WTC11 (cell line): ENCODE measurements at regions not wholly inside any gene's neighbourhood (a gene's known extent, or its start where the extent isn't known, plus 50 kb on each side); places are given as distances from the start of the nearest gene placed in this dataset.

Source experiments
- ATAC-seq: fragments of 200-7000 bp; cut with Tn5 transposase; 2 replicates; pipeline ENCODE4 v1.10.0; 2021; ENCODE audit warnings: mild to moderate bottlenecking, moderate library complexity
- CTCF ChIA-PET: fragments of 300-600 bp; sonication (Branson Sonifier 250); formaldehyde crosslinking; loops from one replicate; lab custom pipeline; 2021; ENCODE audit warnings: antibody characterized with exemption; lab: Charles Lee
- POLR2A ChIA-PET: fragments of 350-600 bp; sonication (Branson Sonifier 250); formaldehyde crosslinking; loops from one replicate; lab custom pipeline; 2021; ENCODE audit warnings: antibody characterized with exemption; lab: Charles Lee
- DNase-seq: peaks from one replicate; pipeline ENCODE4 v3.0.0; 2021; ENCODE audit warnings: low spot score
- H3K27ac Mint-ChIP-seq: 2 replicates; pipeline ENCODE4 v1.8.0; 2021; ENCODE audit warnings: mixed read lengths
- H3K27me3 Mint-ChIP-seq: 2 replicates; pipeline ENCODE4 v1.8.0; 2021; ENCODE audit warnings: low read depth, mild to moderate bottlenecking, moderate library complexity, mixed read lengths
- H3K36me3 Mint-ChIP-seq: 2 replicates; pipeline ENCODE4 v1.8.0; 2021; ENCODE audit warnings: mixed read lengths
- H3K4me1 Mint-ChIP-seq: 2 replicates; pipeline ENCODE4 v1.8.0; 2022; ENCODE audit warnings: mixed read lengths
- H3K4me3 Mint-ChIP-seq: 2 replicates; pipeline ENCODE4 v1.8.0; 2021; ENCODE audit warnings: mild to moderate bottlenecking, moderate library complexity, mixed read lengths
- H3K9me3 Mint-ChIP-seq: 2 replicates; pipeline ENCODE4 v1.8.0; 2021; ENCODE audit warnings: mixed read lengths
- AFF4 ChIP-seq: sonication (generic); formaldehyde crosslinking; IDR thresholded peaks from 2 replicates; pipeline ENCODE4 v1.8.1; 2023; ENCODE audit warnings: mild to moderate bottlenecking, missing genetic modification reagents, borderline replicate concordance
- ATF1 ChIP-seq: sonication (generic); formaldehyde crosslinking; IDR thresholded peaks from 2 replicates; pipeline ENCODE4 v1.8.1; 2023; ENCODE audit warnings: mild to moderate bottlenecking, moderate library complexity, missing genetic modification reagents
- ATF6 ChIP-seq: sonication (generic); formaldehyde crosslinking; IDR thresholded peaks from 2 replicates; pipeline ENCODE4 v1.8.1; 2023; ENCODE audit warnings: mild to moderate bottlenecking, missing genetic modification reagents
- CREB1 ChIP-seq: sonication (generic); formaldehyde crosslinking; IDR thresholded peaks from 2 replicates; pipeline ENCODE4 v1.8.0; 2023; ENCODE audit warnings: mild to moderate bottlenecking, missing genetic modification reagents
- ELF4 ChIP-seq: sonication (generic); formaldehyde crosslinking; IDR thresholded peaks from 2 replicates; pipeline ENCODE4 v1.8.1; 2022; ENCODE audit warnings: low read depth, mild to moderate bottlenecking, moderate library complexity, missing genetic modification reagents
- ERG ChIP-seq: fragments of 250-450 bp; sonication (Bioruptor Pico); IDR thresholded peaks from 2 replicates; pipeline ENCODE4 v1.8.0; 2021; ENCODE audit warnings: mild to moderate bottlenecking
- HMGXB4 ChIP-seq: sonication (generic); formaldehyde crosslinking; IDR thresholded peaks from 2 replicates; pipeline ENCODE4 v1.8.1; 2023; ENCODE audit warnings: mild to moderate bottlenecking, moderate library complexity, missing genetic modification reagents
- JAZF1 ChIP-seq: fragments of 250-450 bp; sonication (Bioruptor Pico); IDR thresholded peaks from 2 replicates; pipeline ENCODE4 v1.9.0; 2021; ENCODE audit warnings: moderate library complexity, mild to moderate bottlenecking, inconsistent platforms
- MAX ChIP-seq: sonication (generic); formaldehyde crosslinking; IDR thresholded peaks from 2 replicates; pipeline ENCODE4 v1.8.0; 2022; ENCODE audit warnings: mild to moderate bottlenecking, missing genetic modification reagents
- NR1H2 ChIP-seq: sonication (generic); formaldehyde crosslinking; IDR thresholded peaks from 2 replicates; pipeline ENCODE4 v1.9.0; 2021; ENCODE audit warnings: mild to moderate bottlenecking, moderate library complexity, missing genetic modification reagents
- NR2C2 ChIP-seq: sonication (generic); formaldehyde crosslinking; IDR thresholded peaks from 2 replicates; pipeline ENCODE4 v1.8.0; 2022; ENCODE audit warnings: mild to moderate bottlenecking, missing genetic modification reagents
- SMAD4 ChIP-seq: sonication (generic); formaldehyde crosslinking; IDR thresholded peaks from 2 replicates; pipeline ENCODE4 v1.8.0; 2022; ENCODE audit warnings: mild to moderate bottlenecking, missing genetic modification reagents
- ZBTB43 ChIP-seq: sonication (generic); formaldehyde crosslinking; IDR thresholded peaks from 2 replicates; pipeline ENCODE4 v1.8.1; 2023; ENCODE audit warnings: mild to moderate bottlenecking, missing genetic modification reagents
- ZMAT4 ChIP-seq: fragments of 250-450 bp; sonication (Bioruptor Pico); IDR thresholded peaks from 2 replicates; pipeline ENCODE4 v1.9.0; 2021; ENCODE audit warnings: mild to moderate bottlenecking
- ZNF121 ChIP-seq: sonication (generic); formaldehyde crosslinking; IDR thresholded peaks from 2 replicates; pipeline ENCODE4 v1.8.0; 2023; ENCODE audit warnings: missing genetic modification reagents
- ZNF138 ChIP-seq: sonication (generic); formaldehyde crosslinking; conservative IDR thresholded peaks from 2 replicates; pipeline ENCODE4 v1.8.1; 2022; ENCODE audit warnings: mild to moderate bottlenecking, moderate library complexity, missing genetic modification reagents
- ZNF232 ChIP-seq: sonication (generic); formaldehyde crosslinking; IDR thresholded peaks from 2 replicates; pipeline ENCODE4 v1.8.0; 2022; ENCODE audit warnings: mild to moderate bottlenecking, missing genetic modification reagents
- ZNF396 ChIP-seq: fragments of 250-450 bp; sonication (Bioruptor Pico); IDR thresholded peaks from 2 replicates; pipeline ENCODE4 v1.8.0; 2021; ENCODE audit warnings: mild to moderate bottlenecking, moderate library complexity, borderline replicate concordance
- ZNF532 ChIP-seq: fragments of 250-450 bp; sonication (Bioruptor Pico); IDR thresholded peaks from 2 replicates; pipeline ENCODE4 v1.9.0; 2021; ENCODE audit warnings: mild to moderate bottlenecking, borderline replicate concordance

GRCh38 chr15:29590701-29591100 lies 231.6 kb downstream of the TJP1 start (continued):
- TF ChIP-seq ZNF396 (CRISPR knock-in tag) (no peak), ATF6 (CRISPR knock-in tag) (no peak), JAZF1 (no peak), ZMAT4 (no peak), SMAD4 (CRISPR knock-in tag) (no peak), HMGXB4 (CRISPR knock-in tag) (no peak)

GRCh38 chr15:29589975-29590374 lies 232.3 kb downstream of the TJP1 start:
- Mint-ChIP-seq H3K27ac (no peak overlapping the region), H3K27me3 (no peaks in the 10 kb centered on the region), H3K4me3 (no peak overlapping the region), H3K36me3 (no peaks in the 10 kb centered on the region), H3K9me3 (peaks cover 4% of the 10 kb centered on the region; the same call in 1 of the 2 replicates), H3K4me1 (peaks cover 29% of the 10 kb centered on the region)
- CTCF ChIA-PET: interaction anchor here (0.5 to 1.2 kb wide), 4 partner anchors 17 to 385 kb away, joined by 3 to 6 read pairs (median 4); no protein-coding TSS in a partner anchor
- ATAC-seq: peak; percentile 24; the same call in 1 of the 2 replicates
- DNase-seq: no peak
- POLR2A ChIA-PET: interaction anchor here (0.6 to 1.1 kb wide), 2 partner anchors 16 to 31 kb away, joined by 3 to 4 read pairs; no protein-coding TSS in a partner anchor
- TF ChIP-seq ELF4 (CRISPR knock-in tag) (no peak), ATF1 (CRISPR knock-in tag) (no peak), ZNF138 (CRISPR knock-in tag) (no peak), MAX (no peak), NR1H2 (CRISPR knock-in tag) (no peak), NR2C2 (CRISPR knock-in tag) (no peak), ZNF121 (CRISPR knock-in tag) (no peak), AFF4 (CRISPR knock-in tag) (no peak), ZNF232 (no peak), CREB1 (CRISPR knock-in tag) (no peak), ZNF532 (no peak), ERG (CRISPR knock-in tag) (no peak), ZBTB43 (CRISPR knock-in tag) (no peak)
